NCI-H345 treated with DMSO at 0.1 percent for 48 hours (cell line): ENCODE measurements at regions not wholly inside any gene's neighbourhood (a gene's known extent, or its start where the extent isn't known, plus 50 kb on each side); places are given as distances from the start of the nearest gene placed in this dataset.

ENCODE experiments used
- DNase-seq: peaks from one replicate; lab custom pipeline; 2025; ENCODE audit not compliant: unreplicated experiment; lab: John Stamatoyannopoulos, UW

DNA sequence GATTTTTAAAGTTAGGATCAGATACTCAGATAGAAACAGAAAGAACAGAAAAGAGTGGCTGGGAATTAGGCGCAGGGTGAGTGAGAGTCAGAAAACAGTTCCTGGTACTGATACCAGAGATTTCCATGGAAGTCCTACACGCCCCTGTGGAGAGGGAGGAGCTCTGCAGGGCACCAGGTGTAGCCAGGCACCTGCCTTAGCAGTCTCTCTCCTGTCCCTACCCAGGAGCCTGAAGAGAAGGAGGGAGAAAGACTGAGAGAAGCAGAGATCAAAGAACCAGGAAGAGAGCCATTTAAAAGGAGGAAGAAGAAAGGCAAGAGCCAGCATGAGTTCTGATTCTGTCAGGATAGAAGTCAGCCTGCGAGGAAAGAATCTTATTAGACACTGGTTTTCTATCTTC lies 65.0 kb downstream of the CBLN1 start:
- DNase-seq, result no peak

DNA sequence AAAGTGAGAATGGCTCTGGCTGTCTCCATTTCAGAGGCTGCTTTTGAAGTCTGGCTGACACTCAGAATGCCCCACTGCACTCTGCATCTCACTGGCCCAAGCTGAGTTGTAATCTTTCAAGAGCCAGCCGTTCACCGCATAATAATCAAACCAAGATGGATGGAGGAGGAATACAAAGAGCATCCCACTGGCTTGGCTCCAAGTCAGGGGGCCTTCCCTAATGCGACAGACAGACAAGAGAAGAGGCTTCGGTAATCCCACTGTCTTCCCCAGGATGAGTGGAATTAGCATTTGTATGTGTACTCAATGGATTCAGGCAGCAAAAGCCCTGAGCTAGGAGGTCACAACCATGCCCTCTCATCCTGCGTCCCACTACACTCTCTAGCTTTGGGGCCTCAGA lies 68.0 kb downstream of the CBLN1 start:
- no peak for DNase-seq

- no peak for DNase-seq
Observed at GRCh38 chr16:49204191-49204590, 77.4 kb downstream of the CBLN1 start.

DNA sequence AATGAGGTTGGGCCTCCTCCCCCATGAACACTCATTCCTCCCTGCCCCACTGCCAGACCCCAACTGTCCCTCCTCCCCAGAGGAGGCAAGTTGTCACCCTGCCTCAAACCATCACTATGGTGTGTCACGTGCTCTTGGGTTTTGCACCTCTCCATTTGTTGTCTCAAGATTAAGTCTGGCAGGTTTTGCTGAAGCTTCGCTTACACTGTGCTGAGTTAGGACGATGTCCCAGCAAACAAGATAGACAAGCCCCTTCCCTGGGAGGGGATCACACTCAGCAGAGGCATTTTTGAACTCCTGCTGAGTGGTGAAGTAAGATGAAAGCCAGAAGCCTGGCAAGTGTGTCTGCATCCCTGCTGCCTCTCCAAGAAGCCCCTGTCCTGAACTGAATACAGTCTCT lies 78.3 kb downstream of the CBLN1 start:
- DNase-seq, result no peak

- DNase-seq, result no peak
Observed at GRCh38 chr16:49201118-49201517, 80.5 kb downstream of the CBLN1 start.

GRCh38 chr16:49200223-49200820 lies 81.3 kb downstream of the CBLN1 start:
- DNase-seq, result no peak

GRCh38 chr16:49195237-49195548 lies 86.4 kb downstream of the CBLN1 start:
- DNase-seq, result no peak

GRCh38 chr16:49194537-49195236 lies 87.0 kb downstream of the CBLN1 start:
- DNase-seq, result no peak

GRCh38 chr16:49193596-49193995 lies 88.0 kb downstream of the CBLN1 start:
- no peak for DNase-seq

DNA sequence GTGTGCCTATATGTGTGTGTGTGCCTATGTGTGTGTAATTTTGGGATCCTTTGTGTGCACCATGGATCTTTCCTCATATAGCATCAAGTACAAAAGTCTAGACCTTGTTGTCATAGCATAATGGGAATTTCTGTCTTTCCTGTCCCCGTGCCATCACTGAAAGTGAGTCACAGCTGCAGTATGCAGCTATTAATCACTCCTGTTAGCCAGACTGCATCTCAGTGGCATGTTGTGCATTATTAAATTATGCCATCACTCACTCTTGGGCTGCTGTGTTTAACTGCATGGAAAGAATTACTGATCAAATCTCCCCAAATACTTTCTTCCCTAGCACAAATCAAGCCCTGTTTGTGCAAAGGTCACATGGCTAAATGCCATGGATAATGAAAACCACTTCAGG lies 92.4 kb downstream of the CBLN1 start:
- no peak for DNase-seq

- DNase-seq, result no peak
Observed at GRCh38 chr16:49183911-49184310, 97.7 kb downstream of the CBLN1 start.

- no peak for DNase-seq
Observed at GRCh38 chr16:49181791-49182518, 99.7 kb downstream of the CBLN1 start.

DNA sequence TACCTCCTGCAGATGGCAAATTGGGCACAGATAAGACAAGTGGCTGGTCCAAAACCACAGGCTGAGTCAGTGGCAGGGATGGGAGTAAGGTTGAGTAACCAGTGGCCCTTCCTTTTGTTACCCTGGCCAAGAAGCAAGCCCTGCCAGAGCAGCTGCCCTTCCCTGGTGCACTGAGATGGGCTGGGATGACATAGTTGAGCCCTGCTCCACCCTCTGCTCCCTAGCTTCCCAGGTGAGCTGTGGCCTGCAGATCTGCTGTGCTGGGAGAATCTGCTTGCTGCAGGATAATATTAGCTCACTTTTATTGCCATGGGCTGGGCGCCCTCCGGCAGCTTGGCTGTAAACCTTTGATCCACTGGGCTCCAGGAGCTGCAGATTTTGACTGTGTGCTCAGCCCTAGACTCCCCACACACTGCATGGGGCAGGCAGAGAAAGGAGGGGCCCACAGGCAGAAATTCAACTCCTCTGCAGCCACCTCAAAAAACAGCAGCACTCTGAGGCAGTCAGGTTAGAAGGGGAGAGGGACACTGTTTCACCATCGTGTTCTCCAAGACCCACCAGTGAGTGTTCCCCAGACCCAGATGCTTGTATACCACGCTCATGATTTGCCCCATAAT lies 101.8 kb downstream of the CBLN1 start:
- DNase-seq, result no peak

- DNase-seq, result no peak
Observed at GRCh38 chr16:49168126-49168525, 113.5 kb downstream of the CBLN1 start.

DNA sequence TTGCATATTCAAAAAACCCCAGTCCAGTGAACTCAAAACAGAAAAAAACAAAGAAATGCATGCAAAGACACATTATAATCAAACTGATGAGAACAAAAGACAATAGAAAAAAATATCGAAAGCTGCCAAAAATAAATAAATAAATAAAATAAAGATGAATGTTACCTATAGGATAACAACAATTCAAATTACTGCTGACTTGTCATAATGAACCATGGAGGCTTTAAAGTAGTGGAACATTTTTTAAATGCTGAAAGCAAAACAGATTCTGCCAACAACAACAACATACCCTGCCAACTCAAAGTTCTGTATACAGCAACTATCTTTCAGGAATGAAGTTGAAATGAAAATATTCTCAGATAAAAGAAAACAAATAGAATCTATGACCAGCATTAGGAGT lies 116.6 kb downstream of the CBLN1 start:
- DNase-seq, result no peak

- no peak for DNase-seq
Observed at GRCh38 chr16:49161191-49161590, 120.4 kb downstream of the CBLN1 start.

- DNase-seq, result no peak
Observed at GRCh38 chr16:49158029-49158642, 123.5 kb downstream of the CBLN1 start.

GRCh38 chr16:49150341-49150740 lies 131.3 kb downstream of the CBLN1 start:
- DNase-seq, result no peak

DNA sequence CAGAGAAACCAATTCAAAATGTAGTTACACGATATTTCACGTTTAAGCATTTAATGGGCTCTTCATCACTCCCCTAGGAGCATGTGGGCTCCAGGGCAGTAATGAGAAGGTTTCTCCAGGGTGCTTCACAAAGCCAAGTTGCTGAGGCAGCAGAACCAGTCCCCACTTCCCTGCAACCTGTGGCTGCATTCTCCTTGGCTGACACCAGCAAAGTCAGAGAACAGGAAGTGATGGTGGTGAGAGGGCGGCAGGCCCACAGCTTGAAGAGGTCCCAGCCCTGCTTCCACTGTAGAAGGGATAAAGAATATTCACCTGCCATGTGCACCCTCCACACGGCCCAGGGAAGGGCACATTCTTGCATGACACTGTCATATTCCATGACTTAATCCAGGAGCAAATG lies 133.2 kb downstream of the CBLN1 start:
- no peak for DNase-seq

GRCh38 chr16:49140618-49141017 lies 141.0 kb downstream of the CBLN1 start:
- no peak for DNase-seq

DNA sequence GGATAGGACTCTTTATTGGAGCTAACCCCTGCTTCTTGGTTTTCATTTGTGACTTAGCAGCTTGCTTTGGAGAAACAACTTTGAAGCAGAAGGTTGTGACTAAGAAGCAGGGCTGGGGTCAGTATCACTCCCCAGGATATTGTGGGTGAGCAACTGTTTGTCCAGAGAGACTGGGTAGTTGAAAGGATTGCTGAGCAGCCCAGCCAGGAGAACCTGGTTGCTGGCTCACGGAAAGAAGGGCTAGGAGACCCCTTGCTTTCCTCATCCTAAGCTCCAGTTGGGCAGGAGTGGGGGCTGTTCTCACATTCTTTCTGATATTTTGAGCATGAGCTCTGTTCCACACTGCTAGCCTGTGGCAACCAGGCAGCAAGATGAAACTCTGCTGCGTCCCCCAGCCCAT lies 151.2 kb downstream of the CBLN1 start:
- no peak for DNase-seq

- no peak for DNase-seq
Observed at GRCh38 chr16:49129935-49130334, 151.7 kb downstream of the CBLN1 start.
